Trophoblast cell (in vitro differentiated cells and primary cell): ENCODE measurements at regions not wholly inside any gene's neighbourhood (a gene's known extent, or its start where the extent isn't known, plus 50 kb on each side); places are given as distances from the start of the nearest gene placed in this dataset.
A peak's percentile ranks its signal among the peaks of the same experiment; 100 is the strongest.

Experiments used
- DNase-seq, 2 donors: peaks; one replicate each; pipeline ENCODE4 v3.0.0-alpha.2; 2016
- H2AFZ ChIP-seq: 2 replicates; pipeline ENCODE4 v1.6.1; 2013; ENCODE audit warnings: low read length, moderate library complexity, mild to moderate bottlenecking; ENCODE audit not compliant: insufficient read depth, poor library complexity
- H2AK5ac ChIP-seq: 2 replicates; pipeline ENCODE4 v1.6.1; 2013; ENCODE audit warnings: mild to moderate bottlenecking, low read length
- H2BK120ac ChIP-seq: 2 replicates; pipeline ENCODE4 v1.6.1; 2013; ENCODE audit warnings: low read length, mild to moderate bottlenecking, moderate library complexity; ENCODE audit not compliant: insufficient read depth, poor library complexity
- H2BK12ac ChIP-seq: 2 replicates; pipeline ENCODE4 v1.6.1; 2013; ENCODE audit warnings: mild to moderate bottlenecking, low read length, moderate library complexity
- H2BK5ac ChIP-seq: 2 replicates; pipeline ENCODE4 v1.6.1; 2013; ENCODE audit warnings: low read length, low read depth, moderate library complexity, mild to moderate bottlenecking; ENCODE audit not compliant: poor library complexity
- H3K14ac ChIP-seq: 2 replicates; pipeline ENCODE4 v1.6.1; 2013; ENCODE audit warnings: mild to moderate bottlenecking, low read length
- H3K18ac ChIP-seq: 2 replicates; pipeline ENCODE4 v1.6.1; 2013; ENCODE audit warnings: mild to moderate bottlenecking, low read length
- H3K23ac ChIP-seq: 2 replicates; pipeline ENCODE4 v1.6.1; 2013; ENCODE audit warnings: low read length
- H3K27ac ChIP-seq: 2 replicates; pipeline ENCODE4 v1.5.1; 2013; ENCODE audit warnings: low read depth, mild to moderate bottlenecking, inconsistent platforms, low read length, moderate library complexity
- H3K27me3 ChIP-seq: 2 replicates; pipeline ENCODE4 v1.6.1; 2013; ENCODE audit warnings: inconsistent platforms, mild to moderate bottlenecking, low read length, moderate library complexity; ENCODE audit not compliant: insufficient read depth
- H3K36me3 ChIP-seq, 2 experiments: 1 replicate in 1 of 2; 2 replicates in 1 of 2; pipeline ENCODE4 v1.6.1; 2013; ENCODE audit warnings: low read length in 2 of 2, mild to moderate bottlenecking in 2 of 2, moderate library complexity in 1 of 2; ENCODE audit not compliant: insufficient read depth in 2 of 2, control insufficient read depth in 1 of 2
- H3K4ac ChIP-seq: 2 replicates; pipeline ENCODE4 v1.6.1; 2013; ENCODE audit warnings: low read depth, mild to moderate bottlenecking, low read length, moderate library complexity
- H3K4me1 ChIP-seq, 2 experiments: 1 replicate in 1 of 2; 2 replicates in 1 of 2; pipeline ENCODE4 v1.6.1; 2013; ENCODE audit warnings: low read length in 2 of 2, mild to moderate bottlenecking in 2 of 2, moderate library complexity in 1 of 2; ENCODE audit not compliant: insufficient read depth in 2 of 2, control insufficient read depth in 1 of 2
- H3K4me2 ChIP-seq: 2 replicates; pipeline ENCODE4 v1.6.1; 2013; ENCODE audit warnings: inconsistent platforms, mild to moderate bottlenecking, low read length, moderate library complexity
- H3K4me3 ChIP-seq: 2 replicates; pipeline ENCODE4 v1.5.1; 2013; ENCODE audit warnings: mild to moderate bottlenecking, low read depth, low read length, inconsistent platforms
- H3K79me1 ChIP-seq: one replicate; pipeline ENCODE4 v1.6.1; 2013; ENCODE audit warnings: low read length
- H3K79me2 ChIP-seq: 2 replicates; pipeline ENCODE4 v1.6.1; 2013; ENCODE audit warnings: low read length, mild to moderate bottlenecking; ENCODE audit not compliant: control insufficient read depth, insufficient read depth, poor library complexity
- H3K9ac ChIP-seq: 2 replicates; pipeline ENCODE4 v1.6.1; 2013; ENCODE audit warnings: mild to moderate bottlenecking, low read length
- H3K9me3 ChIP-seq: 2 replicates; pipeline ENCODE4 v1.6.1; 2013; ENCODE audit warnings: low read depth, mild to moderate bottlenecking, control low read depth, inconsistent platforms, low read length; ENCODE audit not compliant: insufficient read depth
- H4K12ac ChIP-seq: 2 replicates; pipeline ENCODE4 v1.6.1; 2013; ENCODE audit warnings: low read depth, mild to moderate bottlenecking, low read length, moderate library complexity
- H4K8ac ChIP-seq: 2 replicates; pipeline ENCODE4 v1.6.1; 2013; ENCODE audit warnings: low read depth, mild to moderate bottlenecking, low read length, moderate library complexity
- H4K91ac ChIP-seq: one replicate; pipeline ENCODE4 v1.6.1; 2013; ENCODE audit warnings: low read depth, mild to moderate bottlenecking, low read length, moderate library complexity
- WGBS: extraction: QIAGEN DNeasy Blood & Tissue Kit; methylation state at CpG from one replicate; pipeline ENCODE4 v1.1.7; 2013; ENCODE audit warnings: missing lambda C conversion rate; ENCODE audit not compliant: insufficient read length, insufficient coverage; ENCODE audit errors: extremely low coverage; 5-methylcytosine and 5-hydroxymethylcytosine counted together

DNA sequence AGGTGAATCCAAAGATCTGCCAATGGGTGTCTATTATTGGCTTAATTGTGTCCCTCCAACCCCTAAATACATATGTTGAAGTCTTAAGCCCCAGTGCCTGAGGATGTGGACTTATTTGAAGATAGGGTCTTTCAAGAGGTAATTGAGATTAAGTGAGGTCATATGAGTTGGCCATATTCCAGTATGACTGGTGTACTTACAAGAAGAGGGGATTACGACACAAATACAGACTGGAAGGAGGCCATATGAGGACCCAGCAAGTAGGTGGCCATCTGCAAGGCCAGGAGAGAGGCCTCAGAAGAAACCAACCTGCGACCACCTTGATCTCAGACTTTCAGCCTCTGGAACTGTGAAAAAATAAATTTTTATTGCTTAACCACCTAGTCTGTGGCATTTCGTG, 121.1 kb upstream of the FN1 start:
- WGBS: no CpG with 5 or more reads among the region's 3 CpGs
- H3K9ac ChIP-seq: no peak overlapping the region
- no peak overlapping the region for H3K23ac ChIP-seq
- H2AK5ac ChIP-seq: no peak overlapping the region
- H3K36me3 ChIP-seq: no peaks in the 10 kb centered on the region
- H2BK5ac ChIP-seq: no peak overlapping the region
- no peak overlapping the region for H3K14ac ChIP-seq
- no peak overlapping the region for H4K12ac ChIP-seq
- no peak overlapping the region for H3K4me3 ChIP-seq
- H3K18ac ChIP-seq: no peak overlapping the region
- H3K79me2 ChIP-seq: no peaks in the 10 kb centered on the region
- H3K9me3 ChIP-seq: peaks cover 2% of the 10 kb centered on the region
- H2BK12ac ChIP-seq: no peak overlapping the region
- no peak overlapping the region for H2AFZ ChIP-seq
- H4K8ac ChIP-seq: no peak overlapping the region
- DNase-seq: no peak
- H4K91ac ChIP-seq: no peak overlapping the region
- no peaks in the 10 kb centered on the region for H3K4me1 ChIP-seq
- H3K4me2 ChIP-seq: no peak overlapping the region
- H3K27ac ChIP-seq: no peak overlapping the region
- no peak overlapping the region for H3K4ac ChIP-seq
- no peak overlapping the region for H2BK120ac ChIP-seq
- no peaks in the 10 kb centered on the region for H3K27me3 ChIP-seq
- no peaks in the 10 kb centered on the region for H3K79me1 ChIP-seq

DNA sequence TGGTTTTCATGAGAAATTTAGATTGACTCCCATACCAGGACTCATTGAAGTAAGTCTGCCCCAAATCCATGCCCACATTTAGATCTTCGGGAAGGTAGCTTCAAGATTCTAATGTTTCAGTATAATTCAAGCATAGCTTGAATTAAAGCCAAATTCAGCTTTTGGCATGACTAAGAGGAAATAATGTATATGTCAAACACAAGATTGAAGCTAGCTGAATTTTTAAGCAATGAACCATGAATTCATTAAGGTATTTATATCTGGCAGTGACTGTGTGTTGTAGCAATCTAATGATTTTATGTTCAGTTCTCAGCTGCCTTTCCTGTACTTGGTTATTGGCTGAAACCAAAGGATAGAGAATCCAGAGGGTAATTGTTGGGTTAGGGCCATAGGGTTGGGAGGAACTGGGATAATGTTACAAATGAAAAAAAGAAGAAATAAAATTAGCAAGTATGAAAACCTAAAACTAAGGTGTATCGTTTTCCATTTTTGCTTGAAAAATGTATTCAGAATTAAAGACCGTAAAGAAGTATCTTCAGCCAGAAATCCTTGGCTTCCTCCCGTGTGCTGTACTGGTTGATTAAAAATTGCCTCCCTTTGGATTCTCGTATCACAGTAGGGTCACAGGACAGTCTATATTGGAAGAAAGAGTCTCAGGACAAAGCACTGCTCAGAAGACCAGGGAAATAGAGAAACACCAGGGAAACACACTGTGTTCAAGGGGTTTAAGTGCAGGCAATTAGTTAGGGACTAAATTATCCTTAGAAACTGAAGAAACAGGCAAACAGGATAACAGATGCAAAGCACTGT, 119.0 kb upstream of the FN1 start:
- no peak overlapping the region for H4K91ac ChIP-seq

DNA sequence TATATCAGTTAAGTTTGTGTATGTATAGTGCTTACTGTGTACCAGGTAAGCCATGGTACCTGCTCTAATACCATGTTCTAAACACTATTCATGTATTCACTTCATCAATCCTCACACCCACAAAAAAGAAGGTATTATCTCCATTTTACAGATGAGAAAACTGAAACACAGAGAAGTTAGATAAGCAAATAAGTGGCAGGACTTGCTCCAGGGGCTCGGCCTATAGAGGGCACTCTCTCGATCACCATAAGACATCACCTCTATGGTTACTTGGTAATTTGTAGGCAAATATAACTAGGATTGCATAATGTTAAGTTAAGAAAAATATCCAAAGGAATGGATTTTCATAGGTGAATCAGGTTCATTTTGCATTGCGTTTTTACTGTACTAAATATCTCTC, 118.1 kb upstream of the FN1 start:
- no CpG with 5 or more reads among the region's 3 CpGs for WGBS

More for the DNA sequence above, 119.0 kb upstream of the FN1 start:
- Histone ChIP-seq H2BK12ac (peak overlapping the region; percentile 53), H2AK5ac (no peak overlapping the region), H3K4me2 (no peak overlapping the region), H3K4me3 (no peak overlapping the region), H3K14ac (no peak overlapping the region), H3K9me3 (peaks cover under 1% of the 10 kb centered on the region), H3K4me1 (no peaks in the 10 kb centered on the region), H3K9ac (no peak overlapping the region), H3K18ac (no peak overlapping the region), H3K4ac (no peak overlapping the region), H3K79me1 (no peaks in the 10 kb centered on the region), H3K27me3 (no peaks in the 10 kb centered on the region), H3K79me2 (no peaks in the 10 kb centered on the region), H4K12ac (no peak overlapping the region), H2AFZ (no peak overlapping the region), H3K23ac (no peak overlapping the region), H4K8ac (no peak overlapping the region), H2BK120ac (no peak overlapping the region), H3K27ac (no peak overlapping the region), H2BK5ac (no peak overlapping the region), H3K36me3 (no peaks in the 10 kb centered on the region)
- no peak for DNase-seq
- no CpG with 5 or more reads among the region's 5 CpGs for WGBS

DNA sequence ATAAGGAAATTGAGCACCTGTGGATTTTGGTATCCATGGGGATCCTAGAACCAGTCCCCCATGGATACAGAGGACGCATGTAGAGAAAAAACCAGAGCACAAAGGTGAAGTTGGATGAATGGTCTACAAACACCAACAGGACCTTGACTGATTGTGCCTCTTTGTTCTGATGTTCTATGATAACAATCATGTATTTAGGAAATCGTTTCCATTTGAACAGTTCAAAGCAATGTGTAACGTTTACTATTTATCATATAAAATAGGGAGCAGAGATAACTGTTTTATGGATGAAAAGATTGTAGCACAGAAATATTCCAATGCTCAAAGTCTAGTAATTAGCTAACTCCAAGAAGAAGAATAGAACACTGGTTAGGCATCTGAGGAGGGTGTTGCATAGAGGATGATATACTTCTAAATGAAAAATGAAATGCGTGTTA, 116.3 kb upstream of the FN1 start:
- Histone ChIP-seq H3K4me2 (no peak overlapping the region), H3K9ac (no peak overlapping the region), H4K8ac (no peak overlapping the region), H3K36me3 (no peaks in the 10 kb centered on the region), H3K79me1 (no peaks in the 10 kb centered on the region), H3K9me3 (no peaks in the 10 kb centered on the region), H4K12ac (no peak overlapping the region), H3K4me3 (no peak overlapping the region), H2BK12ac (no peak overlapping the region), H4K91ac (no peak overlapping the region), H3K27me3 (no peaks in the 10 kb centered on the region), H3K4ac (no peak overlapping the region), H2AK5ac (no peak overlapping the region), H3K4me1 (no peaks in the 10 kb centered on the region), H3K23ac (no peak overlapping the region), H2BK120ac (no peak overlapping the region), H2AFZ (no peak overlapping the region), H3K27ac (no peak overlapping the region), H3K18ac (no peak overlapping the region), H3K14ac (no peak overlapping the region), H3K79me2 (no peaks in the 10 kb centered on the region), H2BK5ac (no peak overlapping the region)
- no peak for DNase-seq
- no CpG with 5 or more reads among the region's 4 CpGs for WGBS

More for the DNA sequence above, 118.1 kb upstream of the FN1 start:
- no peak overlapping the region for H3K4me2 ChIP-seq
- no peaks in the 10 kb centered on the region for H3K4me1 ChIP-seq
- no peak overlapping the region for H2AFZ ChIP-seq
- no peak overlapping the region for H3K4me3 ChIP-seq
- H4K8ac ChIP-seq: no peak overlapping the region
- no peak overlapping the region for H2BK12ac ChIP-seq
- no peak for DNase-seq
- H2AK5ac ChIP-seq: no peak overlapping the region
- no peak overlapping the region for H3K9ac ChIP-seq
- no peak overlapping the region for H3K23ac ChIP-seq
- no peaks in the 10 kb centered on the region for H3K9me3 ChIP-seq
- no peak overlapping the region for H3K4ac ChIP-seq
- H3K14ac ChIP-seq: no peak overlapping the region
- no peak overlapping the region for H3K27ac ChIP-seq
- H4K12ac ChIP-seq: no peak overlapping the region
- no peak overlapping the region for H2BK120ac ChIP-seq
- H3K27me3 ChIP-seq: no peaks in the 10 kb centered on the region
- H3K18ac ChIP-seq: no peak overlapping the region
- H3K79me1 ChIP-seq: no peaks in the 10 kb centered on the region
- H3K36me3 ChIP-seq: no peaks in the 10 kb centered on the region
- H3K79me2 ChIP-seq: no peaks in the 10 kb centered on the region
- H2BK5ac ChIP-seq: no peak overlapping the region
- H4K91ac ChIP-seq: no peak overlapping the region
